ENCODE measurements at regions not wholly inside any gene's neighbourhood (a gene's known extent, or its start where the extent isn't known, plus 50 kb on each side); places are given as distances from the start of the nearest gene placed in this dataset.

GRCh38 chr5:110873773-110874437 is 135.1 kb downstream of the SLC25A46 start:
- TF ChIP-seq ZNF274 (IDR thresholded peaks at IDR 0.05; ENCODE audit: low read depth, low read length) (no peak), YY1 (IDR thresholded peaks at IDR 0.05; ENCODE audit: insufficient read depth, insufficient read length) (no peak), SUZ12 (IDR thresholded peaks at IDR 0.05; ENCODE audit: extremely low read depth, insufficient read depth, insufficient read length) (no peak)
